Activated CD8-positive, alpha-beta T cell treated with anti-CD3 and anti-CD28 coated beads for 36 hours (primary cell): ENCODE measurements at regions not wholly inside any gene's neighbourhood (a gene's known extent, or its start where the extent isn't known, plus 50 kb on each side); places are given as distances from the start of the nearest gene placed in this dataset.

Experiments
- ATAC-seq: fragments of 200-7000 bp; cut with Tn5 transposase; one replicate; pipeline ENCODE4 v1.10.0; 2021; ENCODE audit warnings: mild to moderate bottlenecking, moderate library complexity
- CTCF ChIA-PET: fragments of 350-600 bp; sonication (Branson Sonifier 250); formaldehyde crosslinking; loops from one replicate; lab custom pipeline; 2021; ENCODE audit warnings: antibody characterized with exemption; lab: Charles Lee
- POLR2A ChIA-PET: fragments of 350-600 bp; sonication (Branson Sonifier 250); formaldehyde crosslinking; loops from one replicate; lab custom pipeline; 2021; ENCODE audit warnings: antibody characterized with exemption; lab: Charles Lee
- DNase-seq: peaks from one replicate; pipeline ENCODE4 v3.0.0-alpha.2; 2020
- H3K27ac Mint-ChIP-seq: one replicate; pipeline ENCODE4 v1.8.0; 2021; ENCODE audit warnings: mild to moderate bottlenecking, mixed read lengths
- H3K27me3 Mint-ChIP-seq: one replicate; pipeline ENCODE4 v1.8.0; 2021; ENCODE audit warnings: mixed read lengths
- H3K36me3 Mint-ChIP-seq: one replicate; pipeline ENCODE4 v1.8.0; 2021; ENCODE audit warnings: low read depth, mixed read lengths
- H3K4me1 Mint-ChIP-seq: one replicate; pipeline ENCODE4 v1.8.0; 2021; ENCODE audit warnings: low read depth, mixed read lengths
- H3K4me3 Mint-ChIP-seq: one replicate; pipeline ENCODE4 v1.8.0; 2021; ENCODE audit warnings: mild to moderate bottlenecking, moderate library complexity, mixed read lengths
- H3K9me3 Mint-ChIP-seq: one replicate; pipeline ENCODE4 v1.8.0; 2021; ENCODE audit warnings: mixed read lengths
- CTCF ChIP-seq: fragments of 200-600 bp; IDR thresholded peaks from one replicate; pipeline ENCODE4 v1.8.0; 2022; ENCODE audit warnings: antibody characterized with exemption, mild to moderate bottlenecking
- intact Hi-C: fragments of 100-400 bp; cut with micrococcal nuclease; formaldehyde crosslinking; loops from one replicate; pipeline ENCODE4 v1.10.0; 2022

DNA sequence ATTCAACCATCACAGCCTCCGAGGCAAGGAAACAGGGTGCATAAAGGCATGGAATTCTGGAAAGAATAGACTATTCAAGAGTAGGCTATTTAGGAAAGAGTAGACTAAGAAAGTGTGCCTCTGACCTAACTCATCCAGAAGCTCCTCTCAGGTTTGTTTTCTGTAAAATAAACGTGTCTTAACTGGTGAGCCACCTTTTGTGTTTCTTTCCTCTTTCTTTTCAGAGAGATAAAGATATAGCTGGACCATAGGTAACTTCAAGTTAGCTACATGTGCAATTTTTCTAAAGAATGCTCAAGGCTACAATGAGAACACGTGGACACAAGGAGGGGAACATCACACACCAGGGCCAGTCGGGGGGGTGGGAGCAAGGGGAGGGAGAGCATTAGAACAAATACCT lies 577.0 kb downstream of the TYW1 start:
- H3K4me3 Mint-ChIP-seq, result no peak overlapping the region
- H3K9me3 Mint-ChIP-seq, result peaks cover 5% of the 10 kb centered on the region
- ChIA-PET CTCF (no interaction called here), POLR2A (no interaction called here)
- no peak for TF ChIP-seq CTCF
- intact Hi-C loops, result no loop called here
- H3K27ac Mint-ChIP-seq, result no peak overlapping the region
- H3K27me3 Mint-ChIP-seq, result no peaks in the 10 kb centered on the region
- DNase-seq (no peak), ATAC-seq (no peak)
- no peaks in the 10 kb centered on the region for H3K4me1 Mint-ChIP-seq
- H3K36me3 Mint-ChIP-seq, result no peaks in the 10 kb centered on the region

DNA sequence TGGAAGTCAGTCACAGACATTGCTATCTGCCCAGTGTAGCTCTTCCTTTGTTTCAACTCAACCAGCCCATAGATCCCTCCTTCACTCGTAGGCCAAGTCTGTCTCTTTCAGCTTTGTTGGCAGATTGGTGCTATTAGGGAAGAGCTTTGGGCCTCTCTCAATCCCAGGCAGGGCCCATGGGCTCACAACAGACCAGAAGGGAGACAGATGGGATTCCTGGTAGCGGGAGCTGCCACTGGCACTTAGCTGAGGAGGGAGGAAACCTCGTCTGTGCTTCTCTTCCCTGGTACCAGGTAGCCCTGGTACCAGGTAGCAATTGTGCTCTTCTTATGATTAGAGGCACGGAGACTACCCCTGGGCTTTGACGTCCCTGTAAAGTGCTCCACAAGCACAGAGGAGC lies 592.0 kb downstream of the TYW1 start:
- ATAC-seq (no peak), DNase-seq (no peak)
- intact Hi-C loops, result no loop called here
- H3K27me3 Mint-ChIP-seq, result no peaks in the 10 kb centered on the region
- no peak for TF ChIP-seq CTCF
- no peak overlapping the region for H3K4me3 Mint-ChIP-seq
- no peak overlapping the region for H3K27ac Mint-ChIP-seq
- H3K9me3 Mint-ChIP-seq, result peaks cover 15% of the 10 kb centered on the region
- ChIA-PET POLR2A (interaction anchor here (0.6 kb wide), 1 partner anchor 16 kb away, joined by 3 read pairs; no protein-coding TSS in a partner anchor), CTCF (no interaction called here)
- H3K36me3 Mint-ChIP-seq, result no peaks in the 10 kb centered on the region
- no peaks in the 10 kb centered on the region for H3K4me1 Mint-ChIP-seq

DNA sequence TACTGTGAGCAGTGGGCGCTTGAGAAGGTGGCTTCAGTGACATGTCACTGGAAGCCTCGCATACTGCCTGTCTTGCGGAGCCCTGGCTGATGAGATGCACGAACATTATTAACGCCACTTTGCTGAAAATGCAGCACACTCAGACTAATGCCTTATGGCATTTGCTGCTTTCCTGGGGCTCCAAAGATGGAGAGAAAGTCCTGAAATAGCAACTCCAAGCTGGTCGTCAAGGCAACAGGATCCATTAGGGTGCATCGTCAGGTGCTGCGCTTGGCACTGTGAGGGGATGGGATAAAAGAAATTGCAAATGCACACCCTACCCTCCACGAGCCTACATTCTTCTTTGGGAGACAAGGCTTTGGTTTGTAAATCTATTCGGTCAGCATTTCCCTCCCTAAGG lies 592.5 kb downstream of the TYW1 start:
- intact Hi-C loops, result no loop called here
- CTCF ChIA-PET, result no interaction called here
- no peak for ATAC-seq

GRCh38 chr7:67590649-67591048 lies 594.0 kb downstream of the TYW1 start:
- Mint-ChIP-seq H3K36me3 (no peaks in the 10 kb centered on the region), H3K4me1 (no peaks in the 10 kb centered on the region), H3K27me3 (no peaks in the 10 kb centered on the region), H3K9me3 (peaks cover 15% of the 10 kb centered on the region), H3K4me3 (no peak overlapping the region), H3K27ac (no peak overlapping the region)
- ChIA-PET POLR2A (no interaction called here), CTCF (no interaction called here)
- ATAC-seq (no peak), DNase-seq (no peak)
- intact Hi-C loops, result no loop called here
- no peak for TF ChIP-seq CTCF

More for the DNA sequence above, 592.5 kb downstream of the TYW1 start:
- POLR2A ChIA-PET, result no interaction called here
- no peak overlapping the region for H3K27ac Mint-ChIP-seq
- no peaks in the 10 kb centered on the region for H3K36me3 Mint-ChIP-seq
- no peak for TF ChIP-seq CTCF
- no peaks in the 10 kb centered on the region for H3K4me1 Mint-ChIP-seq
- DNase-seq, result no peak
- no peaks in the 10 kb centered on the region for H3K27me3 Mint-ChIP-seq
- H3K9me3 Mint-ChIP-seq, result peaks cover 15% of the 10 kb centered on the region
- H3K4me3 Mint-ChIP-seq, result no peak overlapping the region

- no peak for DNase-seq
- TF ChIP-seq CTCF, result no peak
- intact Hi-C loops, result no loop called here
- Mint-ChIP-seq H3K36me3 (no peaks in the 10 kb centered on the region), H3K27ac (no peak overlapping the region), H3K4me3 (no peak overlapping the region), H3K27me3 (no peaks in the 10 kb centered on the region), H3K4me1 (no peaks in the 10 kb centered on the region), H3K9me3 (peaks cover 8% of the 10 kb centered on the region)
- ChIA-PET CTCF (no interaction called here), POLR2A (no interaction called here)
- no peak for ATAC-seq
These were observed 597.2 kb downstream of the TYW1 start for GRCh38 chr7:67593794-67594193.
